Neuronal stem cell (in vitro differentiated cells): ENCODE measurements at regions not wholly inside any gene's neighbourhood (a gene's known extent, or its start where the extent isn't known, plus 50 kb on each side); places are given as distances from the start of the nearest gene placed in this dataset.

Experiments
- DNase-seq: peaks from one replicate; pipeline ENCODE4 v3.0.0-alpha.2; 2013; ENCODE audit warnings: low spot score
- H2AFZ ChIP-seq: one replicate; pipeline ENCODE4 v1.6.1; 2013; ENCODE audit warnings: mild to moderate bottlenecking, low read length, inconsistent platforms
- H2AK5ac ChIP-seq: 2 replicates; pipeline ENCODE4 v1.6.1; 2013; ENCODE audit warnings: low read depth, mild to moderate bottlenecking, inconsistent platforms, low read length, moderate library complexity, mixed read lengths
- H2BK120ac ChIP-seq: 2 replicates; pipeline ENCODE4 v1.6.1; 2013; ENCODE audit warnings: low read depth, mild to moderate bottlenecking, inconsistent platforms, low read length, moderate library complexity, mixed read lengths
- H2BK12ac ChIP-seq: one replicate; pipeline ENCODE4 v1.6.1; 2013; ENCODE audit warnings: low read length, inconsistent platforms
- H2BK15ac ChIP-seq: 2 replicates; pipeline ENCODE4 v1.6.1; 2013; ENCODE audit warnings: mild to moderate bottlenecking, low read length, inconsistent platforms, mixed read lengths
- H2BK5ac ChIP-seq: one replicate; pipeline ENCODE4 v1.6.1; 2013; ENCODE audit warnings: inconsistent platforms, mild to moderate bottlenecking, low read length, moderate library complexity
- H3K14ac ChIP-seq: one replicate; pipeline ENCODE4 v1.6.1; 2013; ENCODE audit warnings: low read length, inconsistent platforms
- H3K18ac ChIP-seq: 2 replicates; pipeline ENCODE4 v1.6.1; 2013; ENCODE audit warnings: low read length, inconsistent platforms
- H3K23ac ChIP-seq: 2 replicates; pipeline ENCODE4 v1.6.1; 2013; ENCODE audit warnings: low read depth, mild to moderate bottlenecking, mixed read lengths, low read length, inconsistent platforms; ENCODE audit not compliant: poor library complexity
- H3K27ac ChIP-seq: replicated peaks from 3 replicates; pipeline ENCODE4 v1.5.1; 2013; ENCODE audit warnings: low read length, inconsistent platforms
- H3K27me3 ChIP-seq, 3 experiments: 2 replicates each; pipeline ENCODE4 v1.6.1; 2013; ENCODE audit warnings: low read length in 3 of 3, mild to moderate bottlenecking in 2 of 3, inconsistent platforms in 1 of 3, low read depth in 1 of 3, mixed read lengths in 1 of 3, moderate library complexity in 1 of 3; ENCODE audit not compliant: control insufficient read depth in 3 of 3, insufficient read depth in 3 of 3
- H3K36me3 ChIP-seq, 2 donors: replicated peaks in 1 of 2; 2 replicates each; pipeline ENCODE4 v1.6.1; 2013; ENCODE audit warnings: low read length in 2 of 2; ENCODE audit not compliant: control insufficient read depth in 2 of 2, insufficient read depth in 2 of 2
- H3K4ac ChIP-seq: 2 replicates; pipeline ENCODE4 v1.6.1; 2013; ENCODE audit warnings: inconsistent platforms, mild to moderate bottlenecking, low read length, moderate library complexity
- H3K4me1 ChIP-seq, 2 donors: 1 replicate in 1 of 2; 2 replicates in 1 of 2; pipeline ENCODE4 v1.6.1; 2013; ENCODE audit warnings: low read length in 2 of 2, low read depth in 1 of 2; ENCODE audit not compliant: control insufficient read depth in 2 of 2, insufficient read depth in 1 of 2
- H3K4me2 ChIP-seq: one replicate; pipeline ENCODE4 v1.6.1; 2013; ENCODE audit warnings: mild to moderate bottlenecking, low read length, inconsistent platforms; ENCODE audit not compliant: insufficient read depth, poor library complexity, severe bottlenecking
- H3K4me3 ChIP-seq, 2 donors: 2 replicates each; pipeline ENCODE4 v1.5.1; 2013; ENCODE audit warnings: low read length in 2 of 2, mild to moderate bottlenecking in 2 of 2, inconsistent platforms in 1 of 2, moderate library complexity in 1 of 2
- H3K79me1 ChIP-seq: one replicate; pipeline ENCODE4 v1.6.1; 2013; ENCODE audit warnings: low read depth, mild to moderate bottlenecking, inconsistent platforms, low read length, moderate library complexity
- H3K9ac ChIP-seq: one replicate; pipeline ENCODE4 v1.6.1; 2013; ENCODE audit warnings: mild to moderate bottlenecking, low read depth, low read length, inconsistent platforms; ENCODE audit not compliant: poor library complexity
- H3K9me3 ChIP-seq, 2 donors: replicated peaks in 1 of 2; 2 replicates each; pipeline versions ENCODE3 to v1.6.1; 2013; ENCODE audit warnings: low read length in 2 of 2, mild to moderate bottlenecking in 2 of 2, inconsistent platforms in 1 of 2, low read depth in 1 of 2, mixed read lengths in 1 of 2, moderate library complexity in 1 of 2; ENCODE audit not compliant: control insufficient read depth in 2 of 2, insufficient read depth in 1 of 2
- H4K8ac ChIP-seq: one replicate; pipeline ENCODE4 v1.6.1; 2013; ENCODE audit warnings: low read depth, mild to moderate bottlenecking, inconsistent platforms, low read length, moderate library complexity
- H4K91ac ChIP-seq: one replicate; pipeline ENCODE4 v1.6.1; 2013; ENCODE audit warnings: low read length, low read depth, mild to moderate bottlenecking, inconsistent platforms; ENCODE audit not compliant: poor library complexity
- WGBS, 2 donors: extraction: QIAGEN DNeasy Blood & Tissue Kit; methylation state at CpG; one replicate each; pipeline ENCODE4 v1.1.7; 2013; ENCODE audit warnings: missing lambda C conversion rate in 2 of 2, mixed read lengths in 1 of 2; ENCODE audit not compliant: insufficient read length in 2 of 2, insufficient replicate concordance in 1 of 2; ENCODE audit errors: extremely low coverage in 2 of 2; 5-methylcytosine and 5-hydroxymethylcytosine counted together

DNA sequence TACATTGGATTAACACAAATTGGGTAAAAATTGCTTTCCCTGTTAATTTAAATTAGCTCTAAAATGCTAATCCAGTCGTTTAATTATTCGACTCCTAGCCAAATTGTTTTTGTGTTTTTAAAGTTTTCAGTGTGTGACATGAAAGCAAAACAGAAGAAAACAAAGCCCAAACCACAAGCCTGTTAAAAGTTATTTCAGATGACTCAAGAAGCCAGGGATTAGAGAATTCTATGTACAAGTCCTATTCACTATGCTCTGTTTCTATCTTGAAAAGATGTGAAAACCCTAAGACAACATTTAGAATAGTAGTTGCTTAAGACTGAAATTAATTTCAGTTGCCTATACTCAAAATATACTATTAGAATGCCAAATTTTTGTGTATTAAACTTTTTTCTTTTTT, 294.8 kb upstream of the ADAMTS5 start:
- Histone ChIP-seq H2BK12ac (no peak overlapping the region), H3K36me3 (no peaks in the 10 kb centered on the region), H3K79me1 (no peaks in the 10 kb centered on the region), H4K8ac (no peak overlapping the region), H3K9ac (no peak overlapping the region), H3K4me1 (no peaks in the 10 kb centered on the region), H2BK5ac (no peak overlapping the region), H3K27ac (no peak overlapping the region), H3K14ac (no peak overlapping the region), H4K91ac (no peak overlapping the region), H3K4me2 (no peak overlapping the region), H3K23ac (no peak overlapping the region), H2AK5ac (no peak overlapping the region), H3K9me3 (no peaks in the 10 kb centered on the region), H2AFZ (no peak overlapping the region), H3K27me3 (no peaks in the 10 kb centered on the region), H3K18ac (no peak overlapping the region), H2BK15ac (no peak overlapping the region), H2BK120ac (no peak overlapping the region), H3K4me3 (no peak overlapping the region), H3K4ac (no peak overlapping the region)
- no CpG with 5 or more reads among the region's 2 CpGs for WGBS, 2 donors
- no peak for DNase-seq

DNA sequence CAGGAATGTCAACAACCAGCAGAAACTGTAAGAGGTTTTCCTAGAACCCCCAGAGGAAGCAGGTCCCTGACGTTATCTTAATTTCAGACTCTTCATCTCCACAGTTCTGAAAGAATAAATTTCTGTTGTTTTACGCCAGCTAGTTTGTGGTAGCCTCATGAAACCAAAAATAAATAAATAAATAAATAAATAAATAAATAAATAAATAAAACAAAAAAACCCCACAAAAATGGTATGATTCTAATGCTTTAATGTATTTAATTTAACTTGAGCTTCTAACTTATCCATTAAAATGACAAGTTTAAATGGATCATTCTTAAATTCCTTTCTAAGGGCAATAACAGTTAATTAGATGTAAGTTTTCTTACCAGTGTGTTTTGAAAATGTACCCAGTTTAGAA, 293.8 kb upstream of the ADAMTS5 start:
- Histone ChIP-seq H2BK5ac (no peak overlapping the region), H3K4ac (no peak overlapping the region), H3K27ac (no peak overlapping the region), H2AFZ (no peak overlapping the region), H3K4me1 (no peaks in the 10 kb centered on the region), H3K27me3 (no peaks in the 10 kb centered on the region), H3K18ac (no peak overlapping the region), H2BK15ac (no peak overlapping the region), H3K9me3 (no peaks in the 10 kb centered on the region), H2BK12ac (no peak overlapping the region), H2AK5ac (no peak overlapping the region), H3K23ac (no peak overlapping the region), H3K4me3 (no peak overlapping the region), H3K4me2 (no peak overlapping the region), H3K14ac (no peak overlapping the region), H3K79me1 (no peaks in the 10 kb centered on the region), H4K8ac (no peak overlapping the region), H4K91ac (no peak overlapping the region), H3K36me3 (no peaks in the 10 kb centered on the region), H3K9ac (no peak overlapping the region), H2BK120ac (no peak overlapping the region)
- WGBS, 2 donors: no CpG with 5 or more reads among the region's 2 CpGs
- DNase-seq: no peak

DNA sequence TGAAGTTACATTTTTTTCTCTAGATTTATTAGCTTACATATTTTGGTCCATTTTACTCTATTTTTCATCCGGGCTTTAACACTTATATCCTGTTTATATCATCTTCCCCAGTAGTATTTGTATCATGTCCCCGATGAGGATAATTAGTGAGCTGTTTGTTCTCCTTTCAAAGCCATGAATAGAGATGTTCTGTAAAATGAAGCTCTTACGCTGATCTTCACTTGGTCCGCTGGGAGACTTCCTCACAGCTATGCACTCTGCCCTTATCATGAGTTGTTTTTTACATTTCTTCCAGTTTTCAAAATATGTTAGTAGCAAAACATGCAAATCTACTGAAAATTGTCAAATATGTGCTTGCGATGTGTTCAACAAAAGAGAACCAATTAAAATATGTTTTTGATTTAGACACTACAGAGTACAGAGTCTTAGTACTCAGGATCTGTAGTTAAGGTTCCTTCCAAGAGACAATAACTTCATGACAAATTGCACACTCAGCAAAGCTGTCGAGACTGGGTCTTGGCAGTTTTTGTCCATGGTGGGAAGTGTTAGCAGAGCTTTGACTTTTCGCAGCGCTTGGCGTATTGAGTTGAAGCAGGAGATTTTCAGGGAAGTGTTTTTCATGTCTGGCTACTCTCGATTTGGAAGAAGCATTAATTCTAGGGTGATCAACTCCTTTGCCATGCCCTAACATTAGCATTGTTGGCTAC, 292.0 kb upstream of the ADAMTS5 start:
- H3K4me2 ChIP-seq: no peak overlapping the region
- H2AK5ac ChIP-seq: no peak overlapping the region
- H3K36me3 ChIP-seq: no peaks in the 10 kb centered on the region
- no peak overlapping the region for H3K4me3 ChIP-seq
- no peak overlapping the region for H4K8ac ChIP-seq
- H2BK5ac ChIP-seq: no peak overlapping the region
- H3K4me1 ChIP-seq: no peaks in the 10 kb centered on the region
- H3K9ac ChIP-seq: no peak overlapping the region
- DNase-seq: no peak
- H2AFZ ChIP-seq: no peak overlapping the region
- H3K79me1 ChIP-seq: no peaks in the 10 kb centered on the region
- H2BK12ac ChIP-seq: no peak overlapping the region
- no CpG with 5 or more reads among the region's 10 CpGs for WGBS, 2 donors
- no peak overlapping the region for H4K91ac ChIP-seq
- no peaks in the 10 kb centered on the region for H3K27me3 ChIP-seq
- no peak overlapping the region for H3K23ac ChIP-seq
- H2BK120ac ChIP-seq: no peak overlapping the region
- H3K27ac ChIP-seq: no peak overlapping the region
- no peaks in the 10 kb centered on the region for H3K9me3 ChIP-seq
- no peak overlapping the region for H2BK15ac ChIP-seq
- H3K4ac ChIP-seq: no peak overlapping the region
- H3K18ac ChIP-seq: no peak overlapping the region
- no peak overlapping the region for H3K14ac ChIP-seq

DNA sequence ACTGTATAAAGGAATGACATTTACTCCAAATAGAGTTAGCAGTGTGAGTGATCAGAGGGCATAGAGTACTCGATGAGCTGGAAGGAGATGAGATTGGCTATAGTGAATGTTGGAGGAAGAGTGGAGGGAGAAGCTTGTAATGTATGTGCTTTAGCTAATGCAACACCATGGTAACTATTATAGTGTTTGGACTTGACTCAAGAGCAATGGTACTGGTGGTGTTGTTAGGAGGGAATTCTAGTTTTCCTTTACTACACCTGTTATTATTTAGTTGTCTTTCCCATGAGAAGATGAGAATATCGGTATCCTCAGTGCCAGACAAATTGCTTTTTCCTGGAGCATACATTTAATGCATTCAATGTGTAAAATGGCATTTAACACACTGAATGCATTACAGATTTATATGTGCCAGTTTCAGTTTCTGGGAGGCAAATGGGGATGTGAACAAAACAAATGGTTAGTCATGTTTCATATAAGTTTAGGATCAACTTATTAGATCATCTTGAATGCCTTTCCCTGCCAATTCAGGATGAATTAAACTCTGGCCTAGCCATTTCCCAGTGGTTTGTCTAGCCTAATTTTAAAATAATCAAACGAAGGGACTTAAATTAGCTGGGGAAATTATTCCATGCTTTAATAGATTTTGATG, 291.1 kb upstream of the ADAMTS5 start:
- no peaks in the 10 kb centered on the region for H3K9me3 ChIP-seq
- no peak overlapping the region for H3K4me3 ChIP-seq
- no peak overlapping the region for H2AK5ac ChIP-seq
- no peak overlapping the region for H3K27ac ChIP-seq
- no peak overlapping the region for H2AFZ ChIP-seq
- H3K4ac ChIP-seq: no peak overlapping the region
- no peak overlapping the region for H3K9ac ChIP-seq
- H4K8ac ChIP-seq: no peak overlapping the region
- H3K27me3 ChIP-seq: no peaks in the 10 kb centered on the region
- no peak overlapping the region for H2BK15ac ChIP-seq
- no peak overlapping the region for H3K23ac ChIP-seq
- no peaks in the 10 kb centered on the region for H3K36me3 ChIP-seq
- H3K4me2 ChIP-seq: no peak overlapping the region
- H2BK5ac ChIP-seq: no peak overlapping the region
- no peak overlapping the region for H3K14ac ChIP-seq
- H2BK12ac ChIP-seq: no peak overlapping the region
- DNase-seq: no peak
- no peak overlapping the region for H2BK120ac ChIP-seq
- no peaks in the 10 kb centered on the region for H3K4me1 ChIP-seq
- H3K18ac ChIP-seq: no peak overlapping the region
- no peaks in the 10 kb centered on the region for H3K79me1 ChIP-seq
- WGBS, 2 donors: no CpG with 5 or more reads among the region's 3 CpGs
- no peak overlapping the region for H4K91ac ChIP-seq
